Esophagus muscularis mucosa (tissue), 4 donors: ENCODE measurements at regions not wholly inside any gene's neighbourhood (a gene's known extent, or its start where the extent isn't known, plus 50 kb on each side); places are given as distances from the start of the nearest gene placed in this dataset.

ENCODE experiments used
- CTCF ChIP-seq, 3 experiments: fragments of 200-600 bp in 2 of 3; fragments of 450-650 bp in 1 of 3; sonication (generic) in 2 of 3; IDR thresholded peaks; one replicate each; pipeline ENCODE4 v1.5.1; 2017 to 2019; ENCODE audit warnings: antibody characterized with exemption in 3 of 3, mild to moderate bottlenecking in 2 of 3, moderate library complexity in 1 of 3
- EP300 ChIP-seq: sonication (generic); formaldehyde crosslinking; IDR thresholded peaks from one replicate; pipeline ENCODE4 v1.6.1; 2017; ENCODE audit warnings: antibody characterized with exemption
- POLR2A ChIP-seq: fragments of 450-650 bp; IDR thresholded peaks from one replicate; pipeline ENCODE4 v1.6.1; 2017; ENCODE audit warnings: antibody characterized with exemption, moderate library complexity, mild to moderate bottlenecking, low read depth
- POLR2AphosphoS5 ChIP-seq, 2 donors: sonication (generic); formaldehyde crosslinking; IDR thresholded peaks; one replicate each; pipeline ENCODE4 v1.6.1; 2017; ENCODE audit warnings: antibody characterized with exemption in 2 of 2

GRCh38 chr16:79449900-79450299 lies 150.6 kb downstream of the MAF start:
- no peak for TF ChIP-seq POLR2A
- TF ChIP-seq CTCF (IDR thresholded peaks at IDR 0.05): no peak
- no peak for TF ChIP-seq POLR2AphosphoS5 (IDR thresholded peaks at IDR 0.05)
- no peak for TF ChIP-seq EP300
